ENCODE measurements at regions not wholly inside any gene's neighbourhood (a gene's known extent, or its start where the extent isn't known, plus 50 kb on each side); places are given as distances from the start of the nearest gene placed in this dataset.

- no peak for TF ChIP-seq CTCF (IDR thresholded peaks at IDR 0.05)
- TF ChIP-seq EP300 (IDR thresholded peaks at IDR 0.05; ENCODE audit: low read depth), result no peak
- TF ChIP-seq POLR2AphosphoS5 (IDR thresholded peaks at IDR 0.05), result no peak
Observed at GRCh38 chr6:4289770-4290320, 154.5 kb upstream of the ECI2 start.

Measured in transverse colon (tissue), 4 donors.